ENCODE measurements at regions not wholly inside any gene's neighbourhood (a gene's known extent, or its start where the extent isn't known, plus 50 kb on each side); places are given as distances from the start of the nearest gene placed in this dataset.

DNA sequence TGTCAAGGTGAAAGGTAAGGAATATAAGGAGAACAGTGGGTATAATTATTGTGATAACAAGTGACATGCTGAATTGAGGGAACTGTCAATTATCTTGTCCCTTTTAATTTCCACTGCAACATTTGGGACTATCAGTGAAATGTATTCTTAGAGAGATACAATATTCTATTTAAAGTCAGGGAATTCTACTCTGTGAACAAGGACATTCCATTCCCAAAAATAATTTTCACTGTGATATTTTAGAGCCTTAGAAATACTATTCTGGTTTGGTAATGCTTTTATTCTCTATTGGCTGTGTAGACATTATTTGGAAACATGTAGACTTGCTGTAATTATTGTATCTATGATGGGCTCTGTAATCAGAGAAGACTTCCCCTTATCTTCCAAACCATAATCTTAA, 248.0 kb upstream of the PCSK5 start:
- Histone ChIP-seq H3K4me3 (ENCODE audit: insufficient read depth, low read depth, low read length, poor library complexity, severe bottlenecking) (no peak overlapping the region), H3K36me3 (ENCODE audit: control insufficient read depth, insufficient read depth, low read length) (no peaks in the 10 kb centered on the region), H3K27ac (ENCODE audit: insufficient read depth, low read length, poor library complexity, severe bottlenecking) (no peak overlapping the region), H3K9me3 (ENCODE audit: control insufficient read depth, low read length) (no peaks in the 10 kb centered on the region), H3K4me1 (ENCODE audit: control insufficient read depth, insufficient read depth, low read length, poor library complexity, severe bottlenecking) (no peaks in the 10 kb centered on the region), H3K27me3 (replicated peaks; ENCODE audit: control insufficient read depth, insufficient read depth, low read length, poor library complexity, severe bottlenecking) (no peaks in the 10 kb centered on the region)
- DNase-seq, result no peak

DNA sequence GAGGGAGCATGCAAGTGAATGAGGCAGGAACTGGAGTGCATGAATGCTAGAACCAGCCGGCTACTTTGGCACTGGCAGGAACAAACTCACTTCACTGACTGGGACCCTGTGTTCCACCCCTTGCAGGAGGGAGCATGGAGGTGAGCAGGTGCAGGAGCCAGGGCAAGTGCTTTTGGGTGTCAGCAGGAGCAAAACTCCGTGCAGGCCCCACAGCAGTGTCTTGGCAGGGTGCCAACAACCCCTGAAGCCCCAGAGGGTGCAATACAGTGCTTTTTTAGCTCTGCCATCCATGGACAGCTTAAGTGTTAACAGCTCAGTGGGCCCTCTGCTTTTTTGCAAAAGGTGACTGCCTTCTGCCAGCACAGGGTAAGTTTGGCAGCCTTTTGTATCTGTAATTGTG, 245.8 kb upstream of the PCSK5 start:
- H3K9me3 ChIP-seq (ENCODE audit: control insufficient read depth, low read length), result no peaks in the 10 kb centered on the region
- H3K4me3 ChIP-seq (ENCODE audit: insufficient read depth, low read depth, low read length, poor library complexity, severe bottlenecking), result no peak overlapping the region
- no peak overlapping the region for H3K27ac ChIP-seq (ENCODE audit: insufficient read depth, low read length, poor library complexity, severe bottlenecking)
- no peak for DNase-seq
- H3K4me1 ChIP-seq (ENCODE audit: control insufficient read depth, insufficient read depth, low read length, poor library complexity, severe bottlenecking), result no peaks in the 10 kb centered on the region
- no peaks in the 10 kb centered on the region for H3K27me3 ChIP-seq (replicated peaks; ENCODE audit: control insufficient read depth, insufficient read depth, low read length, poor library complexity, severe bottlenecking)
- H3K36me3 ChIP-seq (ENCODE audit: control insufficient read depth, insufficient read depth, low read length), result no peaks in the 10 kb centered on the region

DNA sequence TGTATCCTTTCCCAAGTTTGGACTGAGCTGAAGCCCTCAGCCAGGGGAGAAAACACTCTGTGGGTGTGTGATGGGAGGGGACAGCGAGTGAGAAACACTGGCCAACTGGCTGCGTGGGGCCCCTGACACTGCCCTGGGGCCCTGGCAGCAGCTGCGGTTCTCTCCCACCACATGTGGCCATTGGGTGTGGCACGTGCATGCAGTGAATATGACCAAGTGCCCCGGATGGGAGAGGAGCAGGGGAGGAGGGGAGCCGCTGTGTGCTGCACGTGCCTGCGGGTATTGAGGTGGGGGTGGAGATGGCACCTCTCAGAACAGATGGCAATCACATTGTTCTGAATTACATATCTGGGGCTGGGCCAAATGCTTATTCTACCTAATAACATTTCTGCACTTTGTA, 242.4 kb upstream of the PCSK5 start:
- no peaks in the 10 kb centered on the region for H3K36me3 ChIP-seq (ENCODE audit: control insufficient read depth, insufficient read depth, low read length)
- H3K27me3 ChIP-seq (replicated peaks; ENCODE audit: control insufficient read depth, insufficient read depth, low read length, poor library complexity, severe bottlenecking), result no peaks in the 10 kb centered on the region
- no peak overlapping the region for H3K27ac ChIP-seq (ENCODE audit: insufficient read depth, low read length, poor library complexity, severe bottlenecking)
- H3K4me3 ChIP-seq (ENCODE audit: insufficient read depth, low read depth, low read length, poor library complexity, severe bottlenecking), result no peak overlapping the region
- no peak for DNase-seq
- H3K4me1 ChIP-seq (ENCODE audit: control insufficient read depth, insufficient read depth, low read length, poor library complexity, severe bottlenecking), result no peaks in the 10 kb centered on the region
- no peaks in the 10 kb centered on the region for H3K9me3 ChIP-seq (ENCODE audit: control insufficient read depth, low read length)

DNA sequence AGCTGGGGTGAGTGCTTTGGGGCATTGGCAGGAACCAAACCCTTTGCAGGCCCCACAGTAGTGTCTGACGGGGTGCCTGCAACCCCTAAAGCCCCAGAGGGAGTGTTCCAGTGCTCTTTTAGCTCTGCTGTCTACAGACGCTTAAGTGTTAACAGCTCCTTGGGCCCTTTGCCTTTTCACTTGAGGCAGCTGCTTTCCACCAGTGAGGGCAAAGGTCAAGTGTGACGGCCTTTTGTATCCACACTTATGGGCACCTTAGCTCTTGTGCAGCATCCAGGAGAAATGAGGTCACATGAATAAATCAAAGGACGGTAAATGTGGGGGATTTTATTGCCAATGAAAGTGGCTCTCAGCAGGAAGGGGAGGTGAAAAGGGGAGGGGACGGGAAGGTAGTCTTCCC, 241.4 kb upstream of the PCSK5 start:
- Histone ChIP-seq H3K9me3 (ENCODE audit: control insufficient read depth, low read length) (no peaks in the 10 kb centered on the region), H3K27me3 (replicated peaks; ENCODE audit: control insufficient read depth, insufficient read depth, low read length, poor library complexity, severe bottlenecking) (no peaks in the 10 kb centered on the region), H3K4me1 (ENCODE audit: control insufficient read depth, insufficient read depth, low read length, poor library complexity, severe bottlenecking) (no peaks in the 10 kb centered on the region), H3K36me3 (ENCODE audit: control insufficient read depth, insufficient read depth, low read length) (no peaks in the 10 kb centered on the region), H3K4me3 (ENCODE audit: insufficient read depth, low read depth, low read length, poor library complexity, severe bottlenecking) (no peak overlapping the region), H3K27ac (ENCODE audit: insufficient read depth, low read length, poor library complexity, severe bottlenecking) (no peak overlapping the region)
- DNase-seq, result no peak

DNA sequence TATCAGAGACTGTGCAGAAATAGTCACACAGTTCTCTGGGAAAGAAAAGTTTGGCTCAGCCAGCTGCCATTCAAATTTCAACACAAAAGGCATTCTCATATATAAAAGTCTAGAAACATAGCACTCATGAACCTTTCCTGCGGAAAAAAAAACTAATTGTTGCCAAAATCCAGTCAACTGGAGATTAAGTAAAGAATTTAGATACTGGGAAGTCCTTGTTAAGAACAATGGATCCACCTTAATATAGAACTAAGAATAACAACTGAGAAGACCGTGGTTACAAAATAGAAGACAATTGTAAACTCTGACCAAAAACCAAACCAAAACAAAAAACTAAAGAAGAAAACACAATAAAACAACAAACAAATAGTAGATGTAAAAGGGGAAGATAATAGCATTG, 238.8 kb upstream of the PCSK5 start:
- Histone ChIP-seq H3K27me3 (replicated peaks; ENCODE audit: control insufficient read depth, insufficient read depth, low read length, poor library complexity, severe bottlenecking) (no peaks in the 10 kb centered on the region), H3K4me1 (ENCODE audit: control insufficient read depth, insufficient read depth, low read length, poor library complexity, severe bottlenecking) (no peaks in the 10 kb centered on the region), H3K9me3 (ENCODE audit: control insufficient read depth, low read length) (no peaks in the 10 kb centered on the region), H3K4me3 (ENCODE audit: insufficient read depth, low read depth, low read length, poor library complexity, severe bottlenecking) (no peak overlapping the region), H3K27ac (ENCODE audit: insufficient read depth, low read length, poor library complexity, severe bottlenecking) (no peak overlapping the region), H3K36me3 (ENCODE audit: control insufficient read depth, insufficient read depth, low read length) (no peaks in the 10 kb centered on the region)
- DNase-seq, result no peak

DNA sequence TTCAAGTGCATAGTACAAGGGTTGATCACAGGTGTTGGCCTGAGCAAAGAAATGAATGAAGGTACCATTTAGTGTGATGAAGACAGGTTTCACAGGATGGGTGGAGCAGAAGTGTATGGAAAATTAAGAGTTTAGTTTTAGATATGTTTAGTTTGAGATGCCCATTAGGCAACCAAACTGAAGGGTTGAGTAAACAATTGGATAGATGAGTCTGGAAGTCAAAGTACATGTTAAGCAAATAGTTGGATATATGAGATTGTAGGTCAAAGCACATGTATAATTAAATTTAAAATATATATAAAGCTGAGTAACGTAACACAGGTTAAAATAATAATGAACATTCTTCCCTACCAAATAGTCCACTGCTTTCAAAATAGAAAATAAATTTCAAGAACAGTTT, 237.1 kb upstream of the PCSK5 start:
- DNase-seq, result no peak
- H3K27ac ChIP-seq (ENCODE audit: insufficient read depth, low read length, poor library complexity, severe bottlenecking), result no peak overlapping the region
- no peaks in the 10 kb centered on the region for H3K27me3 ChIP-seq (replicated peaks; ENCODE audit: control insufficient read depth, insufficient read depth, low read length, poor library complexity, severe bottlenecking)
- H3K9me3 ChIP-seq (ENCODE audit: control insufficient read depth, low read length), result no peaks in the 10 kb centered on the region
- no peaks in the 10 kb centered on the region for H3K36me3 ChIP-seq (ENCODE audit: control insufficient read depth, insufficient read depth, low read length)
- no peak overlapping the region for H3K4me3 ChIP-seq (ENCODE audit: insufficient read depth, low read depth, low read length, poor library complexity, severe bottlenecking)
- no peaks in the 10 kb centered on the region for H3K4me1 ChIP-seq (ENCODE audit: control insufficient read depth, insufficient read depth, low read length, poor library complexity, severe bottlenecking)

DNA sequence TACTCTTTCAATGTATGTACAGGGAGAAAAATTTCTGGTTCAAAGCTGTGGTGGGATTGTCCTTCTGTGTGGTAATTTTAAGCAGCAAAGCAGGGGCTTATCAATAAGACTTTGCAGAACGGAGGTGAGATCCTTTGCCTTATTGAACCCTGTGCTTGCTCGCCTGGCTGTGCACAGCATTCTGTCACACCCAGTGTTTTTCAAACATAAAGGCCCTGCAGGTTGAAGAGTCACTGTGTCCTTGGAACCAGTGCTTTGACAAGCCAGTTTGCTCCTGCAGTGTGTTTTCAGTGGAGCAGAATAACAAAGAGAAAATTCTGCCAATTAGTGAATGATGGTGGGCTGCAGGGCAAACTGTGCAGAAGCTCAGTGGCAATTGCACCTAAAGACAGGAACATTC, 236.7 kb upstream of the PCSK5 start:
- Histone ChIP-seq H3K27me3 (replicated peaks; ENCODE audit: control insufficient read depth, insufficient read depth, low read length, poor library complexity, severe bottlenecking) (no peaks in the 10 kb centered on the region), H3K4me1 (ENCODE audit: control insufficient read depth, insufficient read depth, low read length, poor library complexity, severe bottlenecking) (no peaks in the 10 kb centered on the region), H3K4me3 (ENCODE audit: insufficient read depth, low read depth, low read length, poor library complexity, severe bottlenecking) (no peak overlapping the region)

DNA sequence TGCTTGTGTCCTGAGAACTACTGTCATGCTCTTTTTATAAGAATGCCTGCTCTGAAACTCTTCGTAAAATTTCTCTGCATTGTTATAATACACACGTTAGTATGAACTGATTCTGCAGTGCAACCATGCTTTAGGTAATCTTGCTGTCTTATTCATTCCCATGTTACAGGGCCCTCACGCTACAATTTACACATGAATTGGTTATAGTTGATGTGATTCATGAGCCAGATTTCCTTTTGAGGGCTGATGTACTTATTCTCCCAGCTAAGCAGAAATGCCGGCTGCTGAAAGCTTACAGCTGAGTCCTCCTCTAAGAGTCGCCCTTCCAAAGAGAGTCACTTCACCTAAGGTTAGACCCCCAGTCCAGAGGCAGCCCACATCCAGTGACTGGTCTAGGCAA, 233.5 kb upstream of the PCSK5 start:
- no peaks in the 10 kb centered on the region for H3K9me3 ChIP-seq (ENCODE audit: control insufficient read depth, low read length)
- no peaks in the 10 kb centered on the region for H3K4me1 ChIP-seq (ENCODE audit: control insufficient read depth, insufficient read depth, low read length, poor library complexity, severe bottlenecking)
- no peak overlapping the region for H3K27ac ChIP-seq (ENCODE audit: insufficient read depth, low read length, poor library complexity, severe bottlenecking)
- DNase-seq, result no peak
- H3K36me3 ChIP-seq (ENCODE audit: control insufficient read depth, insufficient read depth, low read length), result no peaks in the 10 kb centered on the region
- no peak overlapping the region for H3K4me3 ChIP-seq (ENCODE audit: insufficient read depth, low read depth, low read length, poor library complexity, severe bottlenecking)
- H3K27me3 ChIP-seq (replicated peaks; ENCODE audit: control insufficient read depth, insufficient read depth, low read length, poor library complexity, severe bottlenecking), result no peaks in the 10 kb centered on the region

More for the DNA sequence above, 236.7 kb upstream of the PCSK5 start:
- no peak overlapping the region for H3K27ac ChIP-seq (ENCODE audit: insufficient read depth, low read length, poor library complexity, severe bottlenecking)
- no peaks in the 10 kb centered on the region for H3K9me3 ChIP-seq (ENCODE audit: control insufficient read depth, low read length)
- DNase-seq, result no peak
- H3K36me3 ChIP-seq (ENCODE audit: control insufficient read depth, insufficient read depth, low read length), result no peaks in the 10 kb centered on the region

DNA sequence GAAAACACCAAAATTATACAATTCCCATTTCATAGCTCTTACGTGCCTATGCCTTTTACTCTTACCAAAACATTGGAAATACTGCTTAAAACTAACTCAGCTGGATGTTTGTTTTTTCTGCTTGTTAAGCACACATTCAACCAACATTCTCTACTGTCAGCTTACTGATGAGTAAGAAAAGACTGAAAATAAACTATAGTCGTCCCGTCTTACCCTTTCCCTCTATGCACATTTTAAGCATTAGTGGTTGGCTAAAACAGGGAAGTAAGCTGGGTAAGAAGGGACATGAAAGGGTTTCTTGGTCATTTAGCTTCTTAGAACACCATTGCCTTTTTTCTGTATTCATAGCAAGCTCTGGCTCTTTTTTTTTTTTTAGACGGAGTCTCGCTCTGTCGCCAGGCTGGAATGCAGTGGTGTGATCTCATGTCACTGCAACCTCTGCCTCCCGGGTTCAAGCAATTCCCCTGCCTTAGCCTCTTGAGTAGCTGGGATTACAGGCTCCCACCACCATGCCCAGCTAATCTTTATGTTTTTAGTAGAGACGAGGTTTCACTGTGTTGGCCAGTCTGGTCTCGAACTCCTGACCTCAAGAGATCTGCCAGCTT, 232.1 kb upstream of the PCSK5 start:
- no peak for DNase-seq
- H3K4me1 ChIP-seq (ENCODE audit: control insufficient read depth, insufficient read depth, low read length, poor library complexity, severe bottlenecking), result no peaks in the 10 kb centered on the region

DNA sequence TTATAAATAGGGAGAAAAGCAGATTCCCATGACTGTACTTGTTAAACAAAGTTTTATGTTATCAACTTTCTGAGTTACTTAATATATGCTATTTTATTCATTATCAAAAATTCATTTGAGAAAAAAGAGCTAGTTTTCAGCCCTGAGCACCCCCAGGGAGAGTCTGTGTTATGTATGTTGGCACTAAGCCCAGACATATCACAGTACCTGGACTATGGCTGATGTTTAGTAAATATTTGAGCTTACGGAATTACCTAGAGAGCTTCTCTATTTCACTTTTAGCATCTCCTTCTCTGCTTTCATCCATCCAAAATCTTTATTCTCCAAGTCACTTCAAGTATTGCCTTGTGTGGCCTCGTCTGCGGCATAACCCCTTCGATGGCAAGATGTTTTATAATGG, 225.9 kb upstream of the PCSK5 start:
- Histone ChIP-seq H3K27me3 (replicated peaks; ENCODE audit: control insufficient read depth, insufficient read depth, low read length, poor library complexity, severe bottlenecking) (no peaks in the 10 kb centered on the region), H3K4me1 (ENCODE audit: control insufficient read depth, insufficient read depth, low read length, poor library complexity, severe bottlenecking) (no peaks in the 10 kb centered on the region), H3K9me3 (ENCODE audit: control insufficient read depth, low read length) (no peaks in the 10 kb centered on the region), H3K4me3 (ENCODE audit: insufficient read depth, low read depth, low read length, poor library complexity, severe bottlenecking) (no peak overlapping the region), H3K27ac (ENCODE audit: insufficient read depth, low read length, poor library complexity, severe bottlenecking) (no peak overlapping the region), H3K36me3 (ENCODE audit: control insufficient read depth, insufficient read depth, low read length) (no peaks in the 10 kb centered on the region)
- no peak for DNase-seq

More for the DNA sequence above, 232.1 kb upstream of the PCSK5 start:
- Histone ChIP-seq H3K9me3 (ENCODE audit: control insufficient read depth, low read length) (no peaks in the 10 kb centered on the region), H3K27me3 (replicated peaks; ENCODE audit: control insufficient read depth, insufficient read depth, low read length, poor library complexity, severe bottlenecking) (no peaks in the 10 kb centered on the region), H3K27ac (ENCODE audit: insufficient read depth, low read length, poor library complexity, severe bottlenecking) (no peak overlapping the region), H3K4me3 (ENCODE audit: insufficient read depth, low read depth, low read length, poor library complexity, severe bottlenecking) (no peak overlapping the region), H3K36me3 (ENCODE audit: control insufficient read depth, insufficient read depth, low read length) (no peaks in the 10 kb centered on the region)

Measured in effector memory CD4-positive, alpha-beta T cell (primary cell).